H9 (cell line): ENCODE measurements at regions not wholly inside any gene's neighbourhood (a gene's known extent, or its start where the extent isn't known, plus 50 kb on each side); places are given as distances from the start of the nearest gene placed in this dataset.

ENCODE experiments used
- DNase-seq: peaks from one replicate; pipeline ENCODE4 v3.0.0-alpha.2; 2017
- H2AFZ ChIP-seq: one replicate; pipeline ENCODE4 v1.6.1; 2013; ENCODE audit warnings: mild to moderate bottlenecking, low read length, control low read depth, moderate library complexity
- H2AK5ac ChIP-seq: 2 replicates; pipeline ENCODE4 v1.6.1; 2013; ENCODE audit warnings: low read length, control low read depth, mixed read lengths; ENCODE audit not compliant: insufficient read length
- H2BK120ac ChIP-seq: one replicate; pipeline ENCODE4 v1.6.1; 2013; ENCODE audit warnings: low read depth, mild to moderate bottlenecking, low read length, control low read depth, inconsistent platforms; ENCODE audit not compliant: poor library complexity, severe bottlenecking
- H2BK12ac ChIP-seq: 2 replicates; pipeline ENCODE4 v1.6.1; 2013; ENCODE audit warnings: low read length, control low read depth, mixed read lengths, low read depth; ENCODE audit not compliant: insufficient read length
- H2BK15ac ChIP-seq: 2 replicates; pipeline ENCODE4 v1.6.1; 2013; ENCODE audit warnings: low read depth, low read length, control low read depth
- H2BK20ac ChIP-seq: one replicate; pipeline ENCODE4 v1.6.1; 2013; ENCODE audit warnings: low read depth, mild to moderate bottlenecking, low read length, control low read depth, inconsistent platforms; ENCODE audit not compliant: poor library complexity, severe bottlenecking
- H2BK5ac ChIP-seq: 2 replicates; pipeline ENCODE4 v1.6.1; 2013; ENCODE audit warnings: low read length, control low read depth, mixed read lengths; ENCODE audit not compliant: insufficient read length
- H3K14ac ChIP-seq: 2 replicates; pipeline ENCODE4 v1.6.1; 2013; ENCODE audit warnings: low read length, control low read depth; ENCODE audit not compliant: insufficient read depth
- H3K18ac ChIP-seq: 2 replicates; pipeline ENCODE4 v1.6.1; 2013; ENCODE audit warnings: low read depth, mild to moderate bottlenecking, mixed read lengths, low read length, control low read depth; ENCODE audit not compliant: insufficient read length
- H3K23ac ChIP-seq: 2 replicates; pipeline ENCODE4 v1.6.1; 2013; ENCODE audit warnings: low read length, control low read depth, mixed read lengths, low read depth; ENCODE audit not compliant: insufficient read length
- H3K23me2 ChIP-seq: 2 replicates; pipeline ENCODE4 v1.6.1; 2013; ENCODE audit warnings: low read depth, mild to moderate bottlenecking, mixed read lengths, low read length, control low read depth; ENCODE audit not compliant: insufficient read length, poor library complexity, severe bottlenecking
- H3K27ac ChIP-seq: 2 replicates; pipeline ENCODE4 v1.5.1; 2013; ENCODE audit warnings: low read length, control low read depth, mixed read lengths, low read depth; ENCODE audit not compliant: insufficient read length
- H3K27me3 ChIP-seq: 2 replicates; pipeline ENCODE4 v1.6.1; 2013; ENCODE audit warnings: low read length, control low read depth, inconsistent platforms; ENCODE audit not compliant: insufficient read depth
- H3K4ac ChIP-seq: 2 replicates; pipeline ENCODE4 v1.6.1; 2013; ENCODE audit warnings: low read depth, mild to moderate bottlenecking, control low read depth, inconsistent platforms, low read length, moderate library complexity
- H3K4me1 ChIP-seq: 2 replicates; pipeline ENCODE4 v1.6.1; 2013; ENCODE audit warnings: low read length, control low read depth, inconsistent platforms; ENCODE audit not compliant: insufficient read depth
- H3K4me2 ChIP-seq: 2 replicates; pipeline ENCODE4 v1.6.1; 2013; ENCODE audit warnings: low read length, control low read depth, mixed read lengths; ENCODE audit not compliant: insufficient read length, insufficient read depth
- H3K56ac ChIP-seq: 2 replicates; pipeline ENCODE4 v1.6.1; 2013; ENCODE audit warnings: low read depth, mild to moderate bottlenecking, mixed read lengths, low read length, control low read depth; ENCODE audit not compliant: insufficient read length
- H3K79me1 ChIP-seq: 2 replicates; pipeline ENCODE4 v1.6.1; 2013; ENCODE audit warnings: low read depth, mild to moderate bottlenecking, moderate library complexity, low read length, control low read depth, inconsistent platforms; ENCODE audit not compliant: insufficient read depth, poor library complexity, severe bottlenecking
- H3K79me2 ChIP-seq: 2 replicates; pipeline ENCODE4 v1.6.1; 2013; ENCODE audit warnings: low read length, control low read depth, inconsistent platforms; ENCODE audit not compliant: insufficient read depth
- H3K9ac ChIP-seq: 2 replicates; pipeline ENCODE4 v1.6.1; 2013; ENCODE audit warnings: low read length, control low read depth, mixed read lengths; ENCODE audit not compliant: insufficient read length; ENCODE audit errors: extremely low read depth
- H3K9me3 ChIP-seq: one replicate; pipeline ENCODE4 v1.6.1; 2013; ENCODE audit warnings: low read depth, low read length, inconsistent platforms; ENCODE audit not compliant: control insufficient read depth
- H3T11ph ChIP-seq: one replicate; pipeline ENCODE4 v1.6.1; 2013; ENCODE audit warnings: mild to moderate bottlenecking, low read length, control low read depth, inconsistent platforms
- H4K20me1 ChIP-seq: one replicate; pipeline ENCODE4 v1.6.1; 2013; ENCODE audit not compliant: control insufficient read depth, insufficient read length, insufficient read depth
- H4K5ac ChIP-seq: 2 replicates; pipeline ENCODE4 v1.6.1; 2013; ENCODE audit warnings: low read depth, mild to moderate bottlenecking, mixed read lengths, low read length, control low read depth; ENCODE audit not compliant: insufficient read length
- H4K8ac ChIP-seq: replicated peaks from 2 replicates; pipeline ENCODE4 v1.6.1; 2013; ENCODE audit warnings: low read length, control low read depth, mixed read lengths, low read depth; ENCODE audit not compliant: insufficient read length
- H4K91ac ChIP-seq: 2 replicates; pipeline ENCODE4 v1.6.1; 2013; ENCODE audit warnings: low read depth, mild to moderate bottlenecking, moderate library complexity, mixed read lengths, low read length, control low read depth; ENCODE audit not compliant: insufficient read length
- H3K27ac Mint-ChIP-seq, 3 experiments: 2 replicates in 2 of 3; 3 replicates in 1 of 3; pipeline ENCODE4 v1.8.0; 2020 to 2021; ENCODE audit warnings: mixed read lengths in 3 of 3, mild to moderate bottlenecking in 1 of 3, moderate library complexity in 1 of 3
- H3K27me3 Mint-ChIP-seq: 2 replicates; pipeline ENCODE4 v1.8.0; 2021; ENCODE audit warnings: low read depth, mild to moderate bottlenecking, moderate library complexity, mixed read lengths
- H3K36me3 Mint-ChIP-seq, 3 experiments: 2 replicates in 2 of 3; 3 replicates in 1 of 3; pipeline ENCODE4 v1.8.0; 2020 to 2021; ENCODE audit warnings: low read depth in 3 of 3, mixed read lengths in 3 of 3; ENCODE audit not compliant: insufficient read depth in 1 of 3
- H3K4me1 Mint-ChIP-seq, 2 experiments: 2 replicates each; pipeline ENCODE4 v1.8.0; 2020; ENCODE audit warnings: mixed read lengths in 2 of 2
- H3K4me3 Mint-ChIP-seq, 2 experiments: 2 replicates in 1 of 2; 3 replicates in 1 of 2; pipeline ENCODE4 v1.8.0; 2020 to 2021; ENCODE audit warnings: mild to moderate bottlenecking in 2 of 2, mixed read lengths in 2 of 2, moderate library complexity in 1 of 2
- H3K9me3 Mint-ChIP-seq, 2 experiments: 2 replicates in 1 of 2; 3 replicates in 1 of 2; pipeline ENCODE4 v1.8.0; 2020; ENCODE audit warnings: mild to moderate bottlenecking in 2 of 2, mixed read lengths in 2 of 2, moderate library complexity in 1 of 2
- WGBS: extraction: QIAGEN DNeasy Blood & Tissue Kit; methylation state at CpG from one replicate; pipeline ENCODE4 v1.1.7; 2013; ENCODE audit warnings: missing lambda C conversion rate, low lambda C conversion rate, mixed read lengths; ENCODE audit not compliant: insufficient read length; ENCODE audit errors: extremely low coverage; 5-methylcytosine and 5-hydroxymethylcytosine counted together
- TF ChIP-seq, protein P1 (sequence below): fragments of 200-600 bp; sonication (generic); conservative IDR thresholded peaks from 3 replicates; pipeline ENCODE4 v1.8.0; 2021; ENCODE audit warnings: antibody characterized with exemption, mild to moderate bottlenecking

DNA sequence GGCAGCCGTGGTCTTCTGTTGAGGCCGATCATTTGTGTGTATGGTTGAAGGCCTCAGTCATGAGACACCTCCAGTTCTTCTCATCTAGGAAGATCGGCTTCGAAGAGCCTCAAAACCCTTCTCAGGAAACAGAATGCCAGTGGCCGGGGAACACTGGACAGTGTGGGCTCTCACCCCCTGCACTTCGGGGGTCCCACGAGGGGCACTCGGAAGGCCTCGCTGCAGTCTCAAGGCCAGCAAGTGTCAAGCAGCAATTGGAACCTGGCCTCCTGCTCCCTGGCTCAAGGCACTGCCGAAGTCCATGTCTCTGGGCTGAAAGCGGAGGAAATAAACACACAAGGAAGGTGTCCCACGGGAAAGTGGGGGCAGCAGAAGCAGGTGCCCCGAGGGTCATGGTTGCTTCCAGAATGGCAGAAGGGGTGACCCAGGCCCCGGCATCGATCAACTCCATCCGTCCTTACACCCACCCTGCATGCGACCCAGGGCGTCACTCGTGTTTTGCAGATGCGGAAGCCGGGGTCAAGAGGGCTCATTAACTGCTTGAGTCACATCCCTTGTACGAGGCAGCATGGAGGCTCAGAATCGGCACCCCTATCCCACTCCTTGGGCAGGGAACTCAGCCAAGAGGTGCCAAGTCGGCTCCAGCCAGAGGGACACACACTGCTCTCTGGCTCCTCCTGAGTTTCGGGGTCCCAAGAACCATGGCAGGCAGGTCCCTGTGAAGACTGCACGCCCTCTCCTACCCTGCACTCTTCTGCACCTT lies 231.3 kb upstream of the SHH start:
- Histone ChIP-seq H3K9ac (no peak overlapping the region), H4K20me1 (no peaks in the 10 kb centered on the region), H3K14ac (no peak overlapping the region; the same call in 1 of the 2 replicates), H3K23me2 (no peaks in the 10 kb centered on the region), H3T11ph (no peak overlapping the region), H3K79me1 (no peaks in the 10 kb centered on the region), H3K4ac (no peak overlapping the region), H2BK5ac (no peak overlapping the region), H2BK12ac (no peak overlapping the region), H3K9me3 (no peaks in the 10 kb centered on the region), H2BK15ac (no peak overlapping the region), H4K8ac (no peak overlapping the region), H3K56ac (no peak overlapping the region), H3K79me2 (no peaks in the 10 kb centered on the region), H3K4me2 (no peak overlapping the region), H3K27ac (no peak overlapping the region), H3K18ac (no peak overlapping the region), H3K27me3 (no peaks in the 10 kb centered on the region), H4K5ac (no peak overlapping the region), H2AFZ (no peak overlapping the region), H2AK5ac (no peak overlapping the region), H3K4me1 (no peaks in the 10 kb centered on the region), H2BK20ac (no peak overlapping the region), H4K91ac (no peak overlapping the region), H2BK120ac (no peak overlapping the region), H3K23ac (no peak overlapping the region)
- Mint-ChIP-seq H3K9me3 (peaks cover 0 to 3% of the 10 kb centered on the region in 2 experiments; a peak in 2 of 5 replicates), H3K4me3 (no peak overlapping the region), H3K27me3 (peaks cover 3% of the 10 kb centered on the region), H3K4me1 (peaks cover 0 to 10% of the 10 kb centered on the region in 2 experiments; a peak in 2 of 4 replicates), H3K36me3 (no peaks in the 10 kb centered on the region), H3K27ac (peak overlapping the region in 1 of 3 experiments; percentile 60; a peak in 1 of 7 replicates)
- DNase-seq, result no peak
- TF ChIP-seq, protein P1, sequence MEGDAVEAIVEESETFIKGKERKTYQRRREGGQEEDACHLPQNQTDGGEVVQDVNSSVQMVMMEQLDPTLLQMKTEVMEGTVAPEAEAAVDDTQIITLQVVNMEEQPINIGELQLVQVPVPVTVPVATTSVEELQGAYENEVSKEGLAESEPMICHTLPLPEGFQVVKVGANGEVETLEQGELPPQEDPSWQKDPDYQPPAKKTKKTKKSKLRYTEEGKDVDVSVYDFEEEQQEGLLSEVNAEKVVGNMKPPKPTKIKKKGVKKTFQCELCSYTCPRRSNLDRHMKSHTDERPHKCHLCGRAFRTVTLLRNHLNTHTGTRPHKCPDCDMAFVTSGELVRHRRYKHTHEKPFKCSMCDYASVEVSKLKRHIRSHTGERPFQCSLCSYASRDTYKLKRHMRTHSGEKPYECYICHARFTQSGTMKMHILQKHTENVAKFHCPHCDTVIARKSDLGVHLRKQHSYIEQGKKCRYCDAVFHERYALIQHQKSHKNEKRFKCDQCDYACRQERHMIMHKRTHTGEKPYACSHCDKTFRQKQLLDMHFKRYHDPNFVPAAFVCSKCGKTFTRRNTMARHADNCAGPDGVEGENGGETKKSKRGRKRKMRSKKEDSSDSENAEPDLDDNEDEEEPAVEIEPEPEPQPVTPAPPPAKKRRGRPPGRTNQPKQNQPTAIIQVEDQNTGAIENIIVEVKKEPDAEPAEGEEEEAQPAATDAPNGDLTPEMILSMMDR, result no peak
- WGBS, result no CpG with 5 or more reads among the region's 26 CpGs
